PC-3 (cell line): ENCODE measurements at regions not wholly inside any gene's neighbourhood (a gene's known extent, or its start where the extent isn't known, plus 50 kb on each side); places are given as distances from the start of the nearest gene placed in this dataset.

ENCODE experiments used
- ATAC-seq: fragments of 200-7000 bp; cut with Tn5 transposase; 2 replicates; pipeline ENCODE4 v1.9.1; 2020; ENCODE audit warnings: mild to moderate bottlenecking, moderate library complexity
- BruUV-seq: library from RNA; stranded (reverse); fragments of 400-500 nt; replicated peaks from 2 replicates; lab custom pipeline; 2021; lab: Mats Ljungman, UMichigan
- CTCF ChIA-PET: fragments of 300-600 bp; sonication (Branson Sonifier 250); formaldehyde crosslinking; loops from one replicate; lab custom pipeline; 2022; ENCODE audit warnings: antibody characterized with exemption; lab: Charles Lee
- POLR2A ChIA-PET: fragments of 300-600 bp; sonication (Branson Sonifier 250); formaldehyde crosslinking; loops from one replicate; lab custom pipeline; 2022; ENCODE audit warnings: antibody characterized with exemption; ENCODE audit not compliant: unreplicated experiment; lab: Charles Lee
- DNase-seq: peaks from one replicate; pipeline ENCODE4 v3.0.0-alpha.2; 2015
- H2AFZ ChIP-seq: fragments of 300-600 bp; sonication (generic); 2 replicates; pipeline ENCODE4 v1.6.0; 2016; ENCODE audit warnings: antibody characterized with exemption, low read length
- H3F3A ChIP-seq: fragments of 300-600 bp; sonication (generic); one replicate; pipeline ENCODE4 v1.6.0; 2017; ENCODE audit warnings: antibody characterized with exemption, low read length, control low read depth, mild to moderate bottlenecking; ENCODE audit not compliant: unreplicated experiment
- H3K27ac ChIP-seq: fragments of 300-600 bp; sonication (generic); 2 replicates; pipeline ENCODE4 v1.5.1; 2016; ENCODE audit warnings: mild to moderate bottlenecking, low read length
- H3K27me3 ChIP-seq: fragments of 300-600 bp; sonication (generic); 2 replicates; pipeline ENCODE4 v1.6.1; 2016; ENCODE audit warnings: low read length, mixed read lengths
- H3K36me3 ChIP-seq: fragments of 300-600 bp; sonication (generic); 2 replicates; pipeline ENCODE4 v1.6.1; 2016; ENCODE audit warnings: low read depth, mixed run types, low read length, mixed read lengths
- H3K4me1 ChIP-seq: fragments of 300-600 bp; sonication (generic); 2 replicates; pipeline ENCODE4 v1.5.1; 2016; ENCODE audit warnings: low read length; ENCODE audit not compliant: insufficient read depth
- H3K4me2 ChIP-seq: fragments of 300-600 bp; sonication (generic); 2 replicates; pipeline ENCODE4 v1.6.0; 2016; ENCODE audit warnings: low read length
- H3K4me3 ChIP-seq: fragments of 300-600 bp; sonication (generic); 2 replicates; pipeline ENCODE4 v1.5.1; 2016; ENCODE audit warnings: mild to moderate bottlenecking, low read length, mixed read lengths
- H3K79me2 ChIP-seq: fragments of 300-600 bp; sonication (generic); 2 replicates; pipeline ENCODE4 v1.6.1; 2017; ENCODE audit warnings: low read length, mixed read lengths
- H3K9ac ChIP-seq: fragments of 300-600 bp; sonication (generic); 2 replicates; pipeline ENCODE4 v1.6.0; 2016; ENCODE audit warnings: mild to moderate bottlenecking, low read length
- H3K9me2 ChIP-seq: fragments of 300-600 bp; sonication (generic); replicated peaks from 2 replicates; pipeline ENCODE4 v1.6.1; 2016; ENCODE audit warnings: mixed run types, low read length, mixed read lengths
- H3K9me3 ChIP-seq: fragments of 300-600 bp; sonication (generic); 2 replicates; pipeline ENCODE4 v1.6.1; 2016; ENCODE audit warnings: low read length, mixed read lengths
- H4K20me1 ChIP-seq: fragments of 300-600 bp; sonication (generic); 2 replicates; pipeline ENCODE4 v1.6.1; 2016; ENCODE audit warnings: low read length, mixed read lengths
- CTCF ChIP-seq: fragments of 300-600 bp; sonication (generic); conservative IDR thresholded peaks from 2 replicates; pipeline ENCODE4 v1.5.1; 2017; ENCODE audit warnings: antibody characterized with exemption, low read depth, mild to moderate bottlenecking, low read length
- EZH2 ChIP-seq: fragments of 300-600 bp; sonication (generic); IDR thresholded peaks from one replicate; pipeline ENCODE4 v1.6.1; 2017; ENCODE audit warnings: antibody characterized with exemption, mild to moderate bottlenecking, low read length; ENCODE audit not compliant: unreplicated experiment
- EZH2phosphoT487 ChIP-seq: fragments of 300-600 bp; sonication (generic); IDR thresholded peaks from 2 replicates; pipeline ENCODE4 v1.6.1; 2018; ENCODE audit warnings: mild to moderate bottlenecking, antibody characterized with exemption, low read length, borderline replicate concordance
- intact Hi-C: fragments of 100-400 bp; cut with micrococcal nuclease; formaldehyde crosslinking; loops from 2 replicates; pipeline ENCODE4 v1.9.0; 2023

DNA sequence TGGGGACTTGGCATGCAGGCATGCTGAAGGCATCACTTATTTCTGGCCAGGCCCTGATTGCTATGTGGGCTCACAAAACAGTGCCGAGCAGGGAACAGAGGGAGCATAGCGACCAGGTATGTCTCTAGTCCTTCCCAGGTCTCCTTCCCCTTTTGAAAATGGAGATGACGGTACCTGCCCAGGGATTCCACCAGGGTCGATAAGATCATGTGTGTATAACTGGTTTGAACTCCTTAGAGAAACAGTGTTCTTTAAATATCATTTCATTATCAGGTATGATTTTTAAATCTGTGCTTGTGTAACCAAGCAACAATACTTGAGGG is 280.6 kb downstream of the FOXO1 start:
- H3K27me3 ChIP-seq: no peaks in the 10 kb centered on the region
- ChIA-PET CTCF (no interaction called here), POLR2A (no interaction called here)
- no peak for ATAC-seq
- TF ChIP-seq EZH2 (no peak), EZH2phosphoT487 (no peak), CTCF (no peak)
- H4K20me1 ChIP-seq: no peaks in the 10 kb centered on the region
- H3K4me3 ChIP-seq: no peak overlapping the region
- no peak overlapping the region for H3K4me2 ChIP-seq
- H3K9ac ChIP-seq: no peak overlapping the region
- no peaks in the 10 kb centered on the region for H3K79me2 ChIP-seq
- H3K36me3 ChIP-seq: no peaks in the 10 kb centered on the region
- no peaks in the 10 kb centered on the region for H3K9me3 ChIP-seq
- intact Hi-C loops: no loop called here
- no peaks in the 10 kb centered on the region for H3K9me2 ChIP-seq
- no peaks in the 10 kb centered on the region for H3F3A ChIP-seq
- H2AFZ ChIP-seq: no peak overlapping the region
- no TSS peak for BruUV-seq
- DNase-seq: no peak
- no peak overlapping the region for H3K27ac ChIP-seq
- H3K4me1 ChIP-seq: peaks cover 9% of the 10 kb centered on the region

DNA sequence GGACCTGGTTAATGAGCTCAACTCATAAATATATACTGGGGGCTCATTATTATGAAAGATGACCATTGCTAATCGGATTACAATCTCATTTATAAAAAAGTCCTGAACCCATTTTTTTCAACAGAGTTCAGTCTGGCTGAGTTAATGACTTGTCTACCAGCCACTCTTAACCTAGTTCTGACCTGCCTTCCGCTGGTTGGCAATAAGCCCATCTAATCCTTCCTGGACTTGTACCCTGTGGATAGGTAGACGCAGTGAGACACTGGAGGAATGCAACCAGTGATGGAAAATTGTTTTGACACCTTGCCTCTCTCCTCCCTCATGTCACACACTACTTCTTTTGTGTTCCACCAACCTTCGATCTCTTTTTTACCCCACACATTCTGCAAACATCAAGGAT is 279.9 kb downstream of the FOXO1 start:
- Histone ChIP-seq H3F3A (no peaks in the 10 kb centered on the region), H3K9ac (no peak overlapping the region), H3K36me3 (no peaks in the 10 kb centered on the region), H3K4me2 (no peak overlapping the region), H3K9me2 (no peaks in the 10 kb centered on the region), H3K4me1 (peaks cover 9% of the 10 kb centered on the region), H3K4me3 (no peak overlapping the region), H4K20me1 (no peaks in the 10 kb centered on the region), H3K9me3 (no peaks in the 10 kb centered on the region), H2AFZ (no peak overlapping the region), H3K79me2 (no peaks in the 10 kb centered on the region), H3K27me3 (no peaks in the 10 kb centered on the region), H3K27ac (no peak overlapping the region)
- ChIA-PET CTCF (no interaction called here), POLR2A (interaction anchor here (0.6 kb wide), 1 partner anchor 16 kb away, joined by 3 read pairs; no protein-coding TSS in a partner anchor)
- ATAC-seq (no peak), DNase-seq (no peak)
- intact Hi-C loops: no loop called here
- no peak for TF ChIP-seq CTCF
- no peak for TF ChIP-seq EZH2
- TF ChIP-seq EZH2phosphoT487: no peak
- BruUV-seq: no TSS peak

GRCh38 chr13:40387775-40388174 is 278.7 kb downstream of the FOXO1 start:
- BruUV-seq: no TSS peak
- Histone ChIP-seq H3K79me2 (no peaks in the 10 kb centered on the region), H2AFZ (no peak overlapping the region), H3K9ac (no peak overlapping the region), H3K4me1 (peaks cover 9% of the 10 kb centered on the region), H3K4me2 (no peak overlapping the region), H3K27ac (no peak overlapping the region), H3K4me3 (no peak overlapping the region), H4K20me1 (no peaks in the 10 kb centered on the region), H3K9me3 (no peaks in the 10 kb centered on the region), H3K9me2 (no peaks in the 10 kb centered on the region), H3K27me3 (no peaks in the 10 kb centered on the region), H3K36me3 (no peaks in the 10 kb centered on the region), H3F3A (no peaks in the 10 kb centered on the region)
- no peak for TF ChIP-seq CTCF
- TF ChIP-seq EZH2phosphoT487: no peak
- TF ChIP-seq EZH2: no peak
- CTCF ChIA-PET: no interaction called here
- DNase-seq (no peak), ATAC-seq (no peak)
- POLR2A ChIA-PET: no interaction called here
- intact Hi-C loops: no loop called here
